ENCODE measurements at regions not wholly inside any gene's neighbourhood (a gene's known extent, or its start where the extent isn't known, plus 50 kb on each side); places are given as distances from the start of the nearest gene placed in this dataset.

DNA sequence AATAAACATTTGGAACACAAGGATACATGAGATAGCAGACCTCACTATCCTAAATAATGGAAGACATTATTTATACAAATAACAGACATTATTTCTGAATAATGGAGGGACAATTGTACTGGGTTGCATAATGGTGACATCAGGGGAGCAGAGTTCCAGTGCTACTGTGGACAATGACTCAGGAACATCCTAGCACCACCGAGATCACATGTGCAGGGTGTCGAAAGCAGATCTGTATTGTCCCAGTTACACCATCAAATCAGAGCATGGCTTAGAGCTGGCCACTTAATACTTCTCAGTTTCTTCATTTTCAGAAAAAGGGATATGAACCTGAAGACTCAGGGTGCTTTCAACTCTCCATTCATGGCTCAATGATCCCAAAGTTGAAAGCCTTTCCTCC lies 249.1 kb upstream of the RBMS1 start:
- no peaks in the 10 kb centered on the region for H3F3A ChIP-seq (ENCODE audit: low read depth)
- H3K9me2 ChIP-seq (replicated peaks; ENCODE audit: low read depth, low read length) = no peaks in the 10 kb centered on the region
- H4K20me1 ChIP-seq (ENCODE audit: insufficient read depth, low read length, poor library complexity, severe bottlenecking) = no peaks in the 10 kb centered on the region
- H3K79me2 ChIP-seq (ENCODE audit: insufficient read depth, low read length) = no peaks in the 10 kb centered on the region
- no peak overlapping the region for H3K4me3 ChIP-seq (ENCODE audit: low read length, poor library complexity, severe bottlenecking)
- no peak overlapping the region for H3K4me2 ChIP-seq (ENCODE audit: low read depth, low read length, poor library complexity, severe bottlenecking)
- H3K4me1 ChIP-seq (ENCODE audit: insufficient read depth, low read length, poor library complexity, severe bottlenecking) = peaks cover 9% of the 10 kb centered on the region
- H3K9me3 ChIP-seq (ENCODE audit: insufficient read depth, low read depth, low read length) = no peaks in the 10 kb centered on the region
- no peak overlapping the region for H2AFZ ChIP-seq (ENCODE audit: low read length)
- H3K9ac ChIP-seq (ENCODE audit: low read depth, low read length, poor library complexity, severe bottlenecking) = no peak overlapping the region
- no peaks in the 10 kb centered on the region for H3K27me3 ChIP-seq (ENCODE audit: insufficient read depth, low read length, poor library complexity, severe bottlenecking)
- TF ChIP-seq, protein P1, sequence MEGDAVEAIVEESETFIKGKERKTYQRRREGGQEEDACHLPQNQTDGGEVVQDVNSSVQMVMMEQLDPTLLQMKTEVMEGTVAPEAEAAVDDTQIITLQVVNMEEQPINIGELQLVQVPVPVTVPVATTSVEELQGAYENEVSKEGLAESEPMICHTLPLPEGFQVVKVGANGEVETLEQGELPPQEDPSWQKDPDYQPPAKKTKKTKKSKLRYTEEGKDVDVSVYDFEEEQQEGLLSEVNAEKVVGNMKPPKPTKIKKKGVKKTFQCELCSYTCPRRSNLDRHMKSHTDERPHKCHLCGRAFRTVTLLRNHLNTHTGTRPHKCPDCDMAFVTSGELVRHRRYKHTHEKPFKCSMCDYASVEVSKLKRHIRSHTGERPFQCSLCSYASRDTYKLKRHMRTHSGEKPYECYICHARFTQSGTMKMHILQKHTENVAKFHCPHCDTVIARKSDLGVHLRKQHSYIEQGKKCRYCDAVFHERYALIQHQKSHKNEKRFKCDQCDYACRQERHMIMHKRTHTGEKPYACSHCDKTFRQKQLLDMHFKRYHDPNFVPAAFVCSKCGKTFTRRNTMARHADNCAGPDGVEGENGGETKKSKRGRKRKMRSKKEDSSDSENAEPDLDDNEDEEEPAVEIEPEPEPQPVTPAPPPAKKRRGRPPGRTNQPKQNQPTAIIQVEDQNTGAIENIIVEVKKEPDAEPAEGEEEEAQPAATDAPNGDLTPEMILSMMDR (conservative IDR thresholded peaks at IDR 0.05; ENCODE audit: low read length) = no peak
- no peak for TF ChIP-seq EZH2phosphoT487 (IDR thresholded peaks at IDR 0.05; ENCODE audit: borderline replicate concordance)
- no peaks in the 10 kb centered on the region for H3K36me3 ChIP-seq (ENCODE audit: insufficient read depth, low read length)

- H3K4me2 ChIP-seq (ENCODE audit: low read depth, low read length, poor library complexity, severe bottlenecking) = no peak overlapping the region
- H3K79me2 ChIP-seq (ENCODE audit: insufficient read depth, low read length) = no peaks in the 10 kb centered on the region
- H3K9me2 ChIP-seq (replicated peaks; ENCODE audit: low read depth, low read length) = no peaks in the 10 kb centered on the region
- no peaks in the 10 kb centered on the region for H4K20me1 ChIP-seq (ENCODE audit: insufficient read depth, low read length, poor library complexity, severe bottlenecking)
- no peaks in the 10 kb centered on the region for H3F3A ChIP-seq (ENCODE audit: low read depth)
- H3K27me3 ChIP-seq (ENCODE audit: insufficient read depth, low read length, poor library complexity, severe bottlenecking) = no peaks in the 10 kb centered on the region
- H3K36me3 ChIP-seq (ENCODE audit: insufficient read depth, low read length) = no peaks in the 10 kb centered on the region
- peaks cover 12% of the 10 kb centered on the region for H3K4me1 ChIP-seq (ENCODE audit: insufficient read depth, low read length, poor library complexity, severe bottlenecking)
- H3K4me3 ChIP-seq (ENCODE audit: low read length, poor library complexity, severe bottlenecking) = no peak overlapping the region
- TF ChIP-seq, protein P1 (conservative IDR thresholded peaks at IDR 0.05; ENCODE audit: low read length) = no peak
- TF ChIP-seq EZH2phosphoT487 (IDR thresholded peaks at IDR 0.05; ENCODE audit: borderline replicate concordance) = no peak
- H3K9ac ChIP-seq (ENCODE audit: low read depth, low read length, poor library complexity, severe bottlenecking) = no peak overlapping the region
- no peaks in the 10 kb centered on the region for H3K9me3 ChIP-seq (ENCODE audit: insufficient read depth, low read depth, low read length)
- H2AFZ ChIP-seq (ENCODE audit: low read length) = no peak overlapping the region
Measured at GRCh38 chr2:160747501-160748170, 254.0 kb upstream of the RBMS1 start.

DNA sequence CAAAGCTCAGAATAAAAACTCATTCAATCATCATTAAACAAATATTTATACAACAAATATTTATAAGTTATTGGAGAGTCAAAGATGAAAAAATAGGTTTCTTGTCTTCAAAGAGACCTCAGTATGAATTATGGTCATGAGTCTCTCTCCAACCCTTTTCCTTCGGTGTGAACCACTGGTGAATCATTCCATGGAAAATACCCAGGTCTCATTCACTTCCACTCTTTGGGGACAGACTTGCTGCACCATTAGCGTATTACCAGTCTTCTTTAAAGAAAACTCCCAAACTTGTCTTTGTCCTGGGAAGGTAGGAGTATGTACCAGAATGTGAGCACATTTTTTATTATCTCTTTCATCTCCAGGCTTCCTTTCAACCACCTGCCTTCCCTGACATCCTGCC lies 257.4 kb upstream of the RBMS1 start:
- no peaks in the 10 kb centered on the region for H3K36me3 ChIP-seq (ENCODE audit: insufficient read depth, low read length)
- no peak overlapping the region for H2AFZ ChIP-seq (ENCODE audit: low read length)

More for the DNA sequence above, 257.4 kb upstream of the RBMS1 start:
- H3K9me3 ChIP-seq (ENCODE audit: insufficient read depth, low read depth, low read length) = peaks cover 8% of the 10 kb centered on the region
- no peak overlapping the region for H3K4me3 ChIP-seq (ENCODE audit: low read length, poor library complexity, severe bottlenecking)
- H3K79me2 ChIP-seq (ENCODE audit: insufficient read depth, low read length) = no peaks in the 10 kb centered on the region
- no peak overlapping the region for H3K9ac ChIP-seq (ENCODE audit: low read depth, low read length, poor library complexity, severe bottlenecking)
- H3K27me3 ChIP-seq (ENCODE audit: insufficient read depth, low read length, poor library complexity, severe bottlenecking) = no peaks in the 10 kb centered on the region
- H3K4me2 ChIP-seq (ENCODE audit: low read depth, low read length, poor library complexity, severe bottlenecking) = no peak overlapping the region
- peaks cover 12% of the 10 kb centered on the region for H3K4me1 ChIP-seq (ENCODE audit: insufficient read depth, low read length, poor library complexity, severe bottlenecking)
- H3F3A ChIP-seq (ENCODE audit: low read depth) = no peaks in the 10 kb centered on the region
- H3K9me2 ChIP-seq (replicated peaks; ENCODE audit: low read depth, low read length) = no peaks in the 10 kb centered on the region
- no peak for TF ChIP-seq EZH2phosphoT487 (IDR thresholded peaks at IDR 0.05; ENCODE audit: borderline replicate concordance)
- TF ChIP-seq, protein P1 (conservative IDR thresholded peaks at IDR 0.05; ENCODE audit: low read length) = no peak
- no peaks in the 10 kb centered on the region for H4K20me1 ChIP-seq (ENCODE audit: insufficient read depth, low read length, poor library complexity, severe bottlenecking)

All from Loucy (cell line).